ENCODE measurements at regions not wholly inside any gene's neighbourhood (a gene's known extent, or its start where the extent isn't known, plus 50 kb on each side); places are given as distances from the start of the nearest gene placed in this dataset.

GRCh38 chr13:61144834-61145593, 270.6 kb downstream of the PCDH20 start:
- no peaks in the 10 kb centered on the region for H3K27me3 ChIP-seq
- 93 to 95% methylated on average over 2 of the region's 2 CpGs for WGBS, 2 donors
- TF ChIP-seq EP300 (IDR thresholded peaks at IDR 0.05) (no peak), POLR2A (IDR thresholded peaks at IDR 0.05) (no peak), CTCF (IDR thresholded peaks at IDR 0.05) (no peak)
- no peaks in the 10 kb centered on the region for H3K36me3 ChIP-seq
- H3K9me3 ChIP-seq, result no peaks in the 10 kb centered on the region
- no peak overlapping the region for H3K27ac ChIP-seq
- no peak for DNase-seq (ENCODE audit: low spot score in 2 of 2)
- H3K4me1 ChIP-seq, result no peaks in the 10 kb centered on the region
- H3K4me3 ChIP-seq, result no peak overlapping the region

GRCh38 chr13:61144301-61144700, 271.3 kb downstream of the PCDH20 start:
- Histone ChIP-seq H3K27me3 (no peaks in the 10 kb centered on the region), H3K36me3 (no peaks in the 10 kb centered on the region), H3K9me3 (no peaks in the 10 kb centered on the region), H3K4me3 (no peak overlapping the region), H3K27ac (no peak overlapping the region), H3K4me1 (no peaks in the 10 kb centered on the region)
- DNase-seq (ENCODE audit: low spot score in 2 of 2), result no peak
- 60 to 71% methylated on average over 1 of the region's 1 CpG for WGBS, 2 donors
- TF ChIP-seq CTCF (IDR thresholded peaks at IDR 0.05), result no peak
- no peak for TF ChIP-seq EP300 (IDR thresholded peaks at IDR 0.05)
- no peak for TF ChIP-seq POLR2A (IDR thresholded peaks at IDR 0.05)

GRCh38 chr13:61142506-61142905, 273.1 kb downstream of the PCDH20 start:
- no peaks in the 10 kb centered on the region for H3K27me3 ChIP-seq
- no peaks in the 10 kb centered on the region for H3K36me3 ChIP-seq

GRCh38 chr13:61138857-61139256, 276.8 kb downstream of the PCDH20 start:
- H3K27me3 ChIP-seq, result no peaks in the 10 kb centered on the region
- H3K4me3 ChIP-seq, result no peak overlapping the region
- H3K9me3 ChIP-seq, result no peaks in the 10 kb centered on the region
- H3K36me3 ChIP-seq, result no peaks in the 10 kb centered on the region
- TF ChIP-seq POLR2A (IDR thresholded peaks at IDR 0.05) (no peak), CTCF (IDR thresholded peaks at IDR 0.05) (no peak), EP300 (IDR thresholded peaks at IDR 0.05) (no peak)
- DNase-seq (ENCODE audit: low spot score in 2 of 2), result no peak
- H3K27ac ChIP-seq, result no peak overlapping the region
- H3K4me1 ChIP-seq, result no peaks in the 10 kb centered on the region

More at GRCh38 chr13:61142506-61142905, 273.1 kb downstream of the PCDH20 start:
- no peak for DNase-seq (ENCODE audit: low spot score in 2 of 2)
- Histone ChIP-seq H3K4me3 (no peak overlapping the region), H3K4me1 (no peaks in the 10 kb centered on the region), H3K27ac (no peak overlapping the region), H3K9me3 (no peaks in the 10 kb centered on the region)
- TF ChIP-seq POLR2A (IDR thresholded peaks at IDR 0.05) (no peak), CTCF (IDR thresholded peaks at IDR 0.05) (no peak), EP300 (IDR thresholded peaks at IDR 0.05) (no peak)

- no peak overlapping the region for H3K4me3 ChIP-seq
- no peaks in the 10 kb centered on the region for H3K36me3 ChIP-seq
- no peaks in the 10 kb centered on the region for H3K4me1 ChIP-seq
- DNase-seq (ENCODE audit: low spot score in 2 of 2), result no peak
- TF ChIP-seq CTCF (IDR thresholded peaks at IDR 0.05), result no peak
- TF ChIP-seq POLR2A (IDR thresholded peaks at IDR 0.05), result no peak
- no peak for TF ChIP-seq EP300 (IDR thresholded peaks at IDR 0.05)
- WGBS, 2 donors, result 71 to 76% methylated on average over 1 of the region's 1 CpG
- H3K27ac ChIP-seq, result no peak overlapping the region
- H3K27me3 ChIP-seq, result no peaks in the 10 kb centered on the region
- no peaks in the 10 kb centered on the region for H3K9me3 ChIP-seq
Observed at GRCh38 chr13:61136515-61136914, 279.1 kb downstream of the PCDH20 start.

All from tibial nerve (tissue), 4 donors.